ENCODE measurements at regions not wholly inside any gene's neighbourhood (a gene's known extent, or its start where the extent isn't known, plus 50 kb on each side); places are given as distances from the start of the nearest gene placed in this dataset.

GRCh38 chr12:65618588-65618987 is 205.7 kb upstream of the HMGA2 start:
- no peaks in the 10 kb centered on the region for H3K4me1 ChIP-seq (ENCODE audit: control insufficient read depth in 4 of 4, insufficient read depth in 4 of 4, low read length in 3 of 4)
- no peak overlapping the region for H3K4me3 ChIP-seq (ENCODE audit: low read depth in 1 of 3, low read length in 3 of 3)
- H3K9ac ChIP-seq (ENCODE audit: low read depth in 1 of 2, low read length in 2 of 2) = no peak overlapping the region
- DNase-seq (ENCODE audit: low spot score) = no peak
- no peak for TF ChIP-seq YY1 (IDR thresholded peaks at IDR 0.05)
- TF ChIP-seq EGR1 (IDR thresholded peaks at IDR 0.05; ENCODE audit: low read depth in 2 of 2) = no peak
- no peak for TF ChIP-seq JUND (IDR thresholded peaks at IDR 0.05)
- no peak for TF ChIP-seq ATF3 (IDR thresholded peaks at IDR 0.05)
- TF ChIP-seq GABPA (IDR thresholded peaks at IDR 0.05 in 1 of 2, conservative IDR thresholded peaks at IDR 0.05 in 1 of 2) = no peak
- no peak for TF ChIP-seq HNF4G (IDR thresholded peaks at IDR 0.05)
- TF ChIP-seq MAX (IDR thresholded peaks at IDR 0.05) = no peak
- no peak for TF ChIP-seq TAF1 (conservative IDR thresholded peaks at IDR 0.05)
- TF ChIP-seq RAD21 (IDR thresholded peaks at IDR 0.05) = no peak
- no peak for TF ChIP-seq FOXA1 (IDR thresholded peaks at IDR 0.05)
- TF ChIP-seq FOXA2 (IDR thresholded peaks at IDR 0.05) = no peak
- TF ChIP-seq RXRA (IDR thresholded peaks at IDR 0.05) = no peak
- no peak for TF ChIP-seq REST (IDR thresholded peaks at IDR 0.05)
- no peak for TF ChIP-seq ZBTB33 (IDR thresholded peaks at IDR 0.05)
- no peak for TF ChIP-seq HNF4A (conservative IDR thresholded peaks at IDR 0.05)
- TF ChIP-seq CTCF (IDR thresholded peaks at IDR 0.05; ENCODE audit: low read depth, low read length, missing input control) = no peak
- no peak for TF ChIP-seq SP1 (IDR thresholded peaks at IDR 0.05)
- no peak for TF ChIP-seq NR2F2 (IDR thresholded peaks at IDR 0.05)
- 95% methylated on average over 2 of the region's 2 CpGs for WGBS
- H3K27me3 ChIP-seq (ENCODE audit: control insufficient read depth in 4 of 4, insufficient read depth in 4 of 4, low read length in 3 of 4) = peaks cover 0 to 13% (median 1%) of the 10 kb centered on the region in 4 donors
- no peak overlapping the region for H3K27ac ChIP-seq (ENCODE audit: low read depth in 1 of 2, low read length in 2 of 2)
- no peaks in the 10 kb centered on the region for H3K36me3 ChIP-seq (ENCODE audit: control insufficient read depth in 4 of 4, insufficient read depth in 3 of 4, low read depth in 1 of 4, low read length in 3 of 4)
- no peaks in the 10 kb centered on the region for H3K9me3 ChIP-seq (ENCODE audit: control insufficient read depth in 4 of 4, low read length in 3 of 4)

Data from liver (tissue), 8 donors.